ENCODE measurements at regions not wholly inside any gene's neighbourhood (a gene's known extent, or its start where the extent isn't known, plus 50 kb on each side); places are given as distances from the start of the nearest gene placed in this dataset.

DNA sequence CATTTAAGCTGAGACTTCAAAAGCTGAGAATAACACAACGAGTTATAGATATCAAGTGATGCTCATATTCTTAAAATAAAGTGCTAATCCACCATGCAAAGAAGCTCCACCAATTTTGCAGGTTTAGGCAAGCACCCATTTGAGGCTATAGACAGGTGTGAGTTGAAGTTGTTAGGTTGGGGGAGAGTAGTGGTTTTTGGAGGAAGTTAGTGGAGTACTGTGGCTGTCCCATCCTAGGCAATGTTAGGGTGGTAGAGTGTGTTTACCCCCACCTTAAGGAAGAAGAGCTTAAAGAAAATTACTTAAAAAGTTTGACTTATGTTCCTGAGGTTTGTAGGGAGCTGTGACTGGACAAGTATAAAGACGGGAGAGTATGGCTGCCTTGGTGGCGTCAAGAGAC is 98.9 kb upstream of the MAN2A1 start:
- intact Hi-C loops (cut with micrococcal nuclease), result no loop called here
- no TSS peak for BruUV-seq (replicated peaks)
- TF ChIP-seq, protein P1, sequence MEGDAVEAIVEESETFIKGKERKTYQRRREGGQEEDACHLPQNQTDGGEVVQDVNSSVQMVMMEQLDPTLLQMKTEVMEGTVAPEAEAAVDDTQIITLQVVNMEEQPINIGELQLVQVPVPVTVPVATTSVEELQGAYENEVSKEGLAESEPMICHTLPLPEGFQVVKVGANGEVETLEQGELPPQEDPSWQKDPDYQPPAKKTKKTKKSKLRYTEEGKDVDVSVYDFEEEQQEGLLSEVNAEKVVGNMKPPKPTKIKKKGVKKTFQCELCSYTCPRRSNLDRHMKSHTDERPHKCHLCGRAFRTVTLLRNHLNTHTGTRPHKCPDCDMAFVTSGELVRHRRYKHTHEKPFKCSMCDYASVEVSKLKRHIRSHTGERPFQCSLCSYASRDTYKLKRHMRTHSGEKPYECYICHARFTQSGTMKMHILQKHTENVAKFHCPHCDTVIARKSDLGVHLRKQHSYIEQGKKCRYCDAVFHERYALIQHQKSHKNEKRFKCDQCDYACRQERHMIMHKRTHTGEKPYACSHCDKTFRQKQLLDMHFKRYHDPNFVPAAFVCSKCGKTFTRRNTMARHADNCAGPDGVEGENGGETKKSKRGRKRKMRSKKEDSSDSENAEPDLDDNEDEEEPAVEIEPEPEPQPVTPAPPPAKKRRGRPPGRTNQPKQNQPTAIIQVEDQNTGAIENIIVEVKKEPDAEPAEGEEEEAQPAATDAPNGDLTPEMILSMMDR (IDR thresholded peaks at IDR 0.05; ENCODE audit: unreplicated experiment), result no peak
- CTCF ChIA-PET, result interaction anchor here (0.5 to 0.8 kb wide), 2 partner anchors 10 to 955 kb away, joined by 3 to 5 read pairs; no protein-coding TSS in a partner anchor
- POLR2A ChIA-PET, result no interaction called here
- H3K4me1 Mint-ChIP-seq (ENCODE audit: insufficient read depth, unreplicated experiment), result no peaks in the 10 kb centered on the region
- DNase-seq (ENCODE audit: unreplicated experiment), result no peak
- no peaks in the 10 kb centered on the region for H3K27me3 Mint-ChIP-seq (ENCODE audit: insufficient read depth, unreplicated experiment)
- no peaks in the 10 kb centered on the region for H3K9me3 Mint-ChIP-seq (ENCODE audit: unreplicated experiment)
- H3K36me3 Mint-ChIP-seq (ENCODE audit: insufficient read depth, unreplicated experiment), result no peaks in the 10 kb centered on the region
- no peak overlapping the region for H3K27ac Mint-ChIP-seq (ENCODE audit: low read depth, unreplicated experiment)
- no peak overlapping the region for H3K4me3 Mint-ChIP-seq (ENCODE audit: unreplicated experiment)

DNA sequence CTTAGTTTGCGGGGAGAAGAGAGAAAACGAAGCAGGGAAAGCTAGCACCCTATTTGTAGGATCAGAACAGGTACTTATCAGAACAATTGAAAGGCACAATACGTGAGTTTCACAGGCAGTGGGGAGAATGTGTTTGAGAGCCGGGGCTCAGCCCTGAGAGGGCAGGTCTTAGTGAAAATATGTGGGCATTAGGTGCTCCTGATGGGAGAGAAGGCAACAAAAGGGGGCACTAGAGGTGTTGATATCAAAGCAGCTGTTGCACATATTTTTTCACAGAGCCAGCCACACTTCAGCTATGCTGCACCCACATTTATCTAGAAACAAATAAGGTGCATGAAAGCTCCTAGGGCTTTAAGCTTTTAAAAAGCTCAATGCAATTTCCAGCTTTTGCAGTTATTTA is 99.7 kb upstream of the MAN2A1 start:
- Mint-ChIP-seq H3K9me3 (ENCODE audit: unreplicated experiment) (no peaks in the 10 kb centered on the region), H3K27ac (ENCODE audit: low read depth, unreplicated experiment) (no peak overlapping the region), H3K36me3 (ENCODE audit: insufficient read depth, unreplicated experiment) (no peaks in the 10 kb centered on the region), H3K4me3 (ENCODE audit: unreplicated experiment) (no peak overlapping the region), H3K4me1 (ENCODE audit: insufficient read depth, unreplicated experiment) (no peaks in the 10 kb centered on the region), H3K27me3 (ENCODE audit: insufficient read depth, unreplicated experiment) (no peaks in the 10 kb centered on the region)
- DNase-seq (ENCODE audit: unreplicated experiment), result no peak
- BruUV-seq (replicated peaks), result no TSS peak
- intact Hi-C loops (cut with micrococcal nuclease), result no loop called here
- TF ChIP-seq, protein P1 (IDR thresholded peaks at IDR 0.05; ENCODE audit: unreplicated experiment), result no peak
- ChIA-PET POLR2A (interaction anchor here (0.6 kb wide), 1 partner anchor 1026 kb away, joined by 3 read pairs; no protein-coding TSS in a partner anchor), CTCF (no interaction called here)

DNA sequence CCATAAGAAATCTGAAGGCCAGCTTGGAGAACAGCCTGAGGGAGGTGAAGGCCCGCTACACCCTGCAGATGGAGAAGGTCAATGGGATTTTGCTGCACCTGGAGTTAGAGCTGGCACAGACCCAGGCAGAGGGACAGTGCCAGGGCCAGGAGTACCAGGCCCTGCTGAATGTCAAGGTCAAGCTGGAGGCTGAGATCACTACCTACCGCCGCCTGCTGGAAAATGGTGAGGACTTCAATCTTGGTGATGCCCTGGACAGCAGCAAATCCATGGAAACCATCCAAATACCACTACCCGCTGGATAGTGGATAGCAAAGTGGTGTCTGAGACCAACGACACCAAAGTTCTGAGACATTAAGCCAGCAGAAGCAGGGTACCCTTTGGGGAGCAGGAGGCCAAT is 100.5 kb upstream of the MAN2A1 start:
- CTCF ChIA-PET, result interaction anchor here (0.9 kb wide), 1 partner anchor 17 kb away, joined by 3 read pairs; no protein-coding TSS in a partner anchor

DNA sequence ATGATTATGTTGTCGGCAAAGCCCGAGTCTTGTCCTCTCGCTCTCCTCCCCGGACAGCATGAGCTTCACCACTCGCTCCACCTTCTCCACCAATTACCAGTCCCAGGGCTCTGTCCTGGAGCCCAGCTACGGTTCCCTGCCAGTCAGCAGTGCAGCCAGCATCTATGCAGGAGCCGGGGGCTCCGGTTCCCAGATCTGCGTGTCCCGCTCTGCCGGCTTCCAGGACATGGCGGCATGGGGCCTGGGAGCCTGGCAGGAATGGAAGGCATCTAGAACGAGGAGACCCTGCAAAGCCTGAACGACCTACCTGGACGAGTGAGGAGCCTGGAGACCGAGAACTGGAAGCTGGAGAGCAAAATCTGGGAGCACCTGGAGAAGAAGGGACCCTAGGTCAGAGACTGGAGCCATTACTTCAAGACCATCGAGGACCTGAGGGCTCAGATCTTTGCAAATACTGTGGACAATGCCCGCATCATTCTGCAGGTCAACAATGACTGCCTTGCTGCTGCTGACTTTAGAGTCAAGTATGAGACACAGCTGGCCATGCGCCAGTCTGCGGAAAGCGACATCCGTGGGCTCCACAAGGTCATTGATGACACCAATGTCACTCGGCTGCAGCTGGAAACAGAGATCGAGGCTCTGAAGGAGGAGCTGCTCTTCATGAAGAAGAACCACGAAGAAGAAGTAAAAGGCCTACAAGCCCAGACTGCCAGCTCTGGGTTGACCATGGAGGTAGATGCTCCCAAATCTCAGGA is 101.3 kb upstream of the MAN2A1 start:
- no peaks in the 10 kb centered on the region for H3K36me3 Mint-ChIP-seq (ENCODE audit: insufficient read depth, unreplicated experiment)
- H3K4me3 Mint-ChIP-seq (ENCODE audit: unreplicated experiment), result no peak overlapping the region
- CTCF ChIA-PET, result interaction anchor here (0.9 kb wide), 1 partner anchor 18 kb away, joined by 3 read pairs; no protein-coding TSS in a partner anchor
- H3K27ac Mint-ChIP-seq (ENCODE audit: low read depth, unreplicated experiment), result no peak overlapping the region
- no peaks in the 10 kb centered on the region for H3K27me3 Mint-ChIP-seq (ENCODE audit: insufficient read depth, unreplicated experiment)
- DNase-seq (ENCODE audit: unreplicated experiment), result no peak
- H3K9me3 Mint-ChIP-seq (ENCODE audit: unreplicated experiment), result no peaks in the 10 kb centered on the region
- no TSS peak for BruUV-seq (replicated peaks)
- POLR2A ChIA-PET, result no interaction called here
- H3K4me1 Mint-ChIP-seq (ENCODE audit: insufficient read depth, unreplicated experiment), result no peaks in the 10 kb centered on the region
- TF ChIP-seq, protein P1 (IDR thresholded peaks at IDR 0.05; ENCODE audit: unreplicated experiment), result no peak
- intact Hi-C loops (cut with micrococcal nuclease), result no loop called here

More for the DNA sequence above, 100.5 kb upstream of the MAN2A1 start:
- Mint-ChIP-seq H3K4me1 (ENCODE audit: insufficient read depth, unreplicated experiment) (no peaks in the 10 kb centered on the region), H3K27ac (ENCODE audit: low read depth, unreplicated experiment) (no peak overlapping the region), H3K9me3 (ENCODE audit: unreplicated experiment) (no peaks in the 10 kb centered on the region), H3K4me3 (ENCODE audit: unreplicated experiment) (no peak overlapping the region), H3K27me3 (ENCODE audit: insufficient read depth, unreplicated experiment) (no peaks in the 10 kb centered on the region), H3K36me3 (ENCODE audit: insufficient read depth, unreplicated experiment) (no peaks in the 10 kb centered on the region)
- intact Hi-C loops (cut with micrococcal nuclease), result no loop called here
- POLR2A ChIA-PET, result no interaction called here
- BruUV-seq (replicated peaks), result no TSS peak
- TF ChIP-seq, protein P1 (IDR thresholded peaks at IDR 0.05; ENCODE audit: unreplicated experiment), result no peak
- DNase-seq (ENCODE audit: unreplicated experiment), result no peak
